ENCODE measurements at regions not wholly inside any gene's neighbourhood (a gene's known extent, or its start where the extent isn't known, plus 50 kb on each side); places are given as distances from the start of the nearest gene placed in this dataset.

GRCh38 chr14:30799933-30800332 lies 74.4 kb upstream of the COCH start:
- Histone ChIP-seq H3K27me3 (ENCODE audit: control insufficient read depth, insufficient read depth, low read length) (peaks cover 1% of the 10 kb centered on the region), H3K4me3 (ENCODE audit: low read depth, low read length) (no peak overlapping the region), H3K36me3 (ENCODE audit: control insufficient read depth, insufficient read depth, low read length) (no peaks in the 10 kb centered on the region)
- no peak for FAIRE-seq
- TF ChIP-seq CTCF (IDR thresholded peaks at IDR 0.05; ENCODE audit: insufficient read depth, low read length, severe bottlenecking) = no peak
- DNase-seq (ENCODE audit: low read depth) = no peak

- H3K36me3 ChIP-seq (ENCODE audit: control insufficient read depth, insufficient read depth, low read length) = no peaks in the 10 kb centered on the region
- no peak overlapping the region for H3K4me3 ChIP-seq (ENCODE audit: low read depth, low read length)
- peaks cover 1% of the 10 kb centered on the region for H3K27me3 ChIP-seq (ENCODE audit: control insufficient read depth, insufficient read depth, low read length)
- FAIRE-seq = no peak
- no peak for DNase-seq (ENCODE audit: low read depth)
- no peak for TF ChIP-seq CTCF (IDR thresholded peaks at IDR 0.05; ENCODE audit: insufficient read depth, low read length, severe bottlenecking)
Measured at GRCh38 chr14:30803185-30803584, 71.2 kb upstream of the COCH start.

DNA sequence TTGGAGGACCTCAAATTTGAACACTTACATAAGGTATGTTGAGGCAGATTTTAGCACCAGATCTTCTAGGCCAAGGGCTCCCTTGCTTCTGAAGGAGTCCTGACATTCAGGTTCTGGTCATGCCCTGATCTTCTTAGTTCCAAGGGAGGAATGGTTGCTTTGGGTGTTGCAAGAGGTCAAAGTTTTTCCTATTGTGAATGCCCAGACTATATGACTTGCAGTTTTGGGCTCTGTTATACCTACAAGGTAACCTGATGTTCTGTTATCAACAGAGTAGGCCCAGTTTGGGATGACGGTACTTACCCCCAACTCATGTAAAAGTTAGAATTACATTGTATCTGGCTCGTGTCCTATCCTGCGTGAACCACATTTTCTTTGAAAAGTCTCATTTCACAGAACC lies 69.1 kb upstream of the COCH start:
- no peak for DNase-seq (ENCODE audit: low read depth)
- FAIRE-seq = peak; percentile 18
- H3K36me3 ChIP-seq (ENCODE audit: control insufficient read depth, insufficient read depth, low read length) = no peaks in the 10 kb centered on the region
- TF ChIP-seq CTCF (IDR thresholded peaks at IDR 0.05; ENCODE audit: insufficient read depth, low read length, severe bottlenecking) = no peak
- H3K27me3 ChIP-seq (ENCODE audit: control insufficient read depth, insufficient read depth, low read length) = no peaks in the 10 kb centered on the region
- no peak overlapping the region for H3K4me3 ChIP-seq (ENCODE audit: low read depth, low read length)

DNA sequence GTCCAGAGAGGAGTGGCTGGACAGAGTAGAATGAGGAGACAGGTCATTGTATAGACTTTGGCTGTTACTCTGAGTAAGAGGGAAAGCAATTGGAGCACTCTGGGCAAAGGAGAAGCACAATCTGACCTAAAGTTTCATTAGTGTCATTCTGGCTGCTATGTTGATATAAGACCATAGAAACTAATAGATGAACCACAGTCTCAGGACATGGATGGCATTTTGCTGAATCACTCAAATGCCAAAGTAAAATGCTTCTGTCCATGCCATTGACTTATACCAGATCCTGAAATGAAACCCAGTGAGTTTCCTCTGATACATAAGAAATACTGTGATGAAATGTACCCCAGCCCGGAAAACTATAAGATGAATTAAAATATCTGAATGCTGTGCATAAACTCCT lies 65.8 kb upstream of the COCH start:
- H3K4me3 ChIP-seq (ENCODE audit: low read depth, low read length) = no peak overlapping the region
- H3K27me3 ChIP-seq (ENCODE audit: control insufficient read depth, insufficient read depth, low read length) = no peaks in the 10 kb centered on the region
- no peak for TF ChIP-seq CTCF (IDR thresholded peaks at IDR 0.05; ENCODE audit: insufficient read depth, low read length, severe bottlenecking)
- no peaks in the 10 kb centered on the region for H3K36me3 ChIP-seq (ENCODE audit: control insufficient read depth, insufficient read depth, low read length)
- DNase-seq (ENCODE audit: low read depth) (peak; percentile 8), FAIRE-seq (no peak)

DNA sequence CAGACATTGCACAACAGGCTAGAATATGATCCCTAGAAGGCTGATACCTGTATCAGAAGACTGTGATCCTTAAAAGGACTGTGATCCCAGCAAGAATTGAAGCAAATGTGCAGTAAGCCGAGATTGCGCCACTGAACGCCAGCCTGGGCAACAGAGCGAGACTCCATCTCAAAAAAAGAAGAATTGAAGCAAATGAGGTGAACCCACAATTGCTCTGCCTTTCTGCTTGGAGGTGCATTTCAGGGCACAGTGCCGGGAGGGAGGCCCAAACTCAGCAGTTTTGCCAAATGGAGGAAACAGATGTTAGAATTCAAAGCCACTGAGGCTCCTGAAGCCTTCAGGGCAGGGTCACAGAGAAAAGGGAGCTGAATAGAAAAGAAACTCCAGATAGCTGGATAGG lies 61.1 kb upstream of the COCH start:
- Histone ChIP-seq H3K4me3 (ENCODE audit: low read depth, low read length) (no peak overlapping the region), H3K36me3 (ENCODE audit: control insufficient read depth, insufficient read depth, low read length) (no peaks in the 10 kb centered on the region), H3K27me3 (ENCODE audit: control insufficient read depth, insufficient read depth, low read length) (no peaks in the 10 kb centered on the region)
- no peak for DNase-seq (ENCODE audit: low read depth)
- TF ChIP-seq CTCF (IDR thresholded peaks at IDR 0.05; ENCODE audit: insufficient read depth, low read length, severe bottlenecking) = no peak
- FAIRE-seq = no peak

GRCh38 chr14:30820674-30821073 lies 53.7 kb upstream of the COCH start:
- no peak for FAIRE-seq
- Histone ChIP-seq H3K4me3 (ENCODE audit: low read depth, low read length) (no peak overlapping the region), H3K27me3 (ENCODE audit: control insufficient read depth, insufficient read depth, low read length) (no peaks in the 10 kb centered on the region), H3K36me3 (ENCODE audit: control insufficient read depth, insufficient read depth, low read length) (no peaks in the 10 kb centered on the region)
- no peak for DNase-seq (ENCODE audit: low read depth)
- no peak for TF ChIP-seq CTCF (IDR thresholded peaks at IDR 0.05; ENCODE audit: insufficient read depth, low read length, severe bottlenecking)

Measured in bronchial epithelial cell (primary cell).